ENCODE measurements at regions not wholly inside any gene's neighbourhood (a gene's known extent, or its start where the extent isn't known, plus 50 kb on each side); places are given as distances from the start of the nearest gene placed in this dataset.

GRCh38 chr11:97290464-97291041 is 900.7 kb downstream of the JRKL start:
- H3K9me1 ChIP-seq (ENCODE audit: control insufficient read depth, insufficient read depth, low read length): no peaks in the 10 kb centered on the region
- no peak for FAIRE-seq
- DNase-seq (ENCODE audit: extremely low read depth in 1 of 4, low spot score in 3 of 4): no peak
- BruUV-seq (replicated peaks): no TSS peak
- 0% methylated on average over 3 of the region's 3 CpGs for WGBS (ENCODE audit: insufficient coverage, low coverage, missing lambda C conversion rate)
- POLR2A ChIA-PET: no interaction called here
- no peaks in the 10 kb centered on the region for H3K79me2 ChIP-seq (ENCODE audit: control insufficient read depth, insufficient read depth, low read length)
- no peak for ATAC-seq
- in situ Hi-C loops (cut with MboI): loop anchor here (25.0 kb wide), 1 partner anchor 828 kb away; no protein-coding TSS in a partner anchor
- no peaks in the 10 kb centered on the region for H3K4me1 ChIP-seq (replicated peaks in 1 of 2; ENCODE audit: control insufficient read depth in 2 of 2, insufficient read depth in 2 of 2, low read length in 2 of 2)
- no peak overlapping the region for H3K27ac ChIP-seq (ENCODE audit: extremely low read depth, low read depth, low read length)
- H4K20me1 ChIP-seq (replicated peaks; ENCODE audit: control insufficient read depth, insufficient read depth, low read length): no peaks in the 10 kb centered on the region
- CTCF ChIA-PET (ENCODE audit: low intra/inter-chr PET ratio): no interaction called here
- no peak overlapping the region for H3K4me3 ChIP-seq
- no peak overlapping the region for H3K9ac ChIP-seq (ENCODE audit: insufficient read depth in 1 of 2, low read depth in 2 of 2, low read length in 2 of 2)
- TF ChIP-seq SRSF7 (optimal IDR thresholded peaks at IDR 0.05; ENCODE audit: low read depth, low read length) (no peak), SIN3A (IDR thresholded peaks at IDR 0.05; ENCODE audit: borderline replicate concordance in 2 of 2, control insufficient read depth in 1 of 2, low read depth in 2 of 2, low read length in 2 of 2) (no peak), CREB3L1 (IDR thresholded peaks at IDR 0.05; ENCODE audit: borderline replicate concordance, low read depth) (no peak), MCM7 (IDR thresholded peaks at IDR 0.05) (no peak), CEBPZ (IDR thresholded peaks at IDR 0.05; ENCODE audit: borderline replicate concordance, low read depth, low read length) (no peak), KDM4B (IDR thresholded peaks at IDR 0.05; ENCODE audit: borderline replicate concordance in 2 of 2, low read depth in 1 of 2) (no peak), BCL6 (CRISPR knock-in tag; IDR thresholded peaks at IDR 0.05) (no peak), ZNF764 (CRISPR knock-in tag; IDR thresholded peaks at IDR 0.05; ENCODE audit: low read depth) (no peak), ZNF57 (CRISPR knock-in tag; IDR thresholded peaks at IDR 0.05) (no peak)
- no peak overlapping the region for H3K4me2 ChIP-seq (ENCODE audit: insufficient read depth, low read length)
- no peak overlapping the region for H2AFZ ChIP-seq (ENCODE audit: low read depth, low read length)
- H3K9me3 ChIP-seq (replicated peaks; ENCODE audit: control insufficient read depth, insufficient read depth, low read depth, low read length): no peaks in the 10 kb centered on the region
- intact Hi-C loops (cut with micrococcal nuclease): no loop called here
- H3K36me3 ChIP-seq (ENCODE audit: control insufficient read depth, insufficient read depth, low read length): no peaks in the 10 kb centered on the region
- H3K27me3 ChIP-seq (ENCODE audit: control insufficient read depth in 2 of 2, insufficient read depth in 2 of 2, low read length in 2 of 2): no peaks in the 10 kb centered on the region

Data from K562 (cell line).